ENCODE measurements at regions not wholly inside any gene's neighbourhood (a gene's known extent, or its start where the extent isn't known, plus 50 kb on each side); places are given as distances from the start of the nearest gene placed in this dataset.
"Not testable (repeated sequence)": the region's sequence is repeated elsewhere in the genome, so short reads cannot be mapped to it uniquely, and the experiment has no call there.

DNA sequence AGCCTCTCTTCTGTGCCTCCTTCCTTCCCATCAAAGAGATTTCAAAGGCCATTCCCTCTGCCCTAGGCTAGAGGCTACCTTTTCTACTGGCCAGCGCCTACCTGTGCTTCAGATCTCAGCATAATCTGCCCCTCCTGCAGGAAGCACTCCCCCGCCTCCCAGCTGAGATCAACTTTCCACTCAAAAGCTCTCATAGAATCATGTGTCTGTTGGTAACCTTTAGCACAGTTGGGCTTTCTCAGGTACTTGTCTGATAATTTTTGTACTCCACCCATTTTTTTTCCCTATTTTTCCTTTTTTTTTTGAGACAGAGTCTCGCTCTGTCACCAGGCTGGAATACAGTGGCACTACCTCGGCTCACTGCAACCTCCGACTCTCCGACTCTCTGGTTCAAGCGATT is 231.0 kb upstream of the PRSS58 start:
- 89 to 92% methylated on average over 7 of the region's 7 CpGs for WGBS, 2 donors

DNA sequence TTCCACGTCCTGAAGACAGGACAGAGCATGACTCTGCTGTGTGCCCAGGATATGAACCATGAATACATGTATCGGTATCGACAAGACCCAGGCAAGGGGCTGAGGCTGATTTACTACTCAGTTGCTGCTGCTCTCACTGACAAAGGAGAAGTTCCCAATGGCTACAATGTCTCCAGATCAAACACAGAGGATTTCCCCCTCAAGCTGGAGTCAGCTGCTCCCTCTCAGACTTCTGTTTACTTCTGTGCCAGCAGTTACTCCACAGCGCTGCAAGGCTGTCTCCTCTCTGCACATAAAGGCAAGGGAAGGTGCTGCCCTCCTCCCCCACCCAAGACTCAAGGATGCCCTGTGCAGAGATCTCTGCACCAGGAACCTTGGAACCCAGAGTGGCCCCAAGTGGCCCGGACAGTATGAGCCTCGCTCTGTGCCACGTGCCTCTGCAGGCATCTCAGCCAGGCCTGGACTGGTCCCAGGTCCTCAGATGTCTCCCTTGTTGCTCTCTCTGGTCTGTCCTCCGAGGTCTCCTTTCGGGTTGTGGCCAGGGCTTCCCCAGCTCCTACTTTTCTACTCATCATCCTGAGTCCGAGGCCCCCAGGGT is 230.3 kb upstream of the PRSS58 start:
- DNase-seq (ENCODE audit: low spot score in 2 of 2), result no peak
- Histone ChIP-seq H3K27me3 (no peaks in the 10 kb centered on the region), H3K4me1 (no peaks in the 10 kb centered on the region), H3K27ac (no peak overlapping the region), H3K9me3 (no peaks in the 10 kb centered on the region), H3K36me3 (no peaks in the 10 kb centered on the region), H3K4me3 (no peak overlapping the region)
- WGBS, 2 donors, result 78 to 81% methylated on average over 9 to 10 of the region's 10 CpGs
- TF ChIP-seq EP300 (IDR thresholded peaks at IDR 0.05) (no peak), POLR2A (IDR thresholded peaks at IDR 0.05) (no peak)
- TF ChIP-seq, protein P1, sequence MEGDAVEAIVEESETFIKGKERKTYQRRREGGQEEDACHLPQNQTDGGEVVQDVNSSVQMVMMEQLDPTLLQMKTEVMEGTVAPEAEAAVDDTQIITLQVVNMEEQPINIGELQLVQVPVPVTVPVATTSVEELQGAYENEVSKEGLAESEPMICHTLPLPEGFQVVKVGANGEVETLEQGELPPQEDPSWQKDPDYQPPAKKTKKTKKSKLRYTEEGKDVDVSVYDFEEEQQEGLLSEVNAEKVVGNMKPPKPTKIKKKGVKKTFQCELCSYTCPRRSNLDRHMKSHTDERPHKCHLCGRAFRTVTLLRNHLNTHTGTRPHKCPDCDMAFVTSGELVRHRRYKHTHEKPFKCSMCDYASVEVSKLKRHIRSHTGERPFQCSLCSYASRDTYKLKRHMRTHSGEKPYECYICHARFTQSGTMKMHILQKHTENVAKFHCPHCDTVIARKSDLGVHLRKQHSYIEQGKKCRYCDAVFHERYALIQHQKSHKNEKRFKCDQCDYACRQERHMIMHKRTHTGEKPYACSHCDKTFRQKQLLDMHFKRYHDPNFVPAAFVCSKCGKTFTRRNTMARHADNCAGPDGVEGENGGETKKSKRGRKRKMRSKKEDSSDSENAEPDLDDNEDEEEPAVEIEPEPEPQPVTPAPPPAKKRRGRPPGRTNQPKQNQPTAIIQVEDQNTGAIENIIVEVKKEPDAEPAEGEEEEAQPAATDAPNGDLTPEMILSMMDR (IDR thresholded peaks at IDR 0.05), result no peak

More for the DNA sequence above, 231.0 kb upstream of the PRSS58 start:
- Histone ChIP-seq H3K36me3 (no peaks in the 10 kb centered on the region), H3K4me3 (no peak overlapping the region), H3K27ac (no peak overlapping the region), H3K9me3 (no peaks in the 10 kb centered on the region), H3K4me1 (no peaks in the 10 kb centered on the region), H3K27me3 (no peaks in the 10 kb centered on the region)
- no peak for DNase-seq (ENCODE audit: low spot score in 2 of 2)
- TF ChIP-seq, protein P1 (IDR thresholded peaks at IDR 0.05), result no peak
- TF ChIP-seq EP300 (IDR thresholded peaks at IDR 0.05), result no peak
- TF ChIP-seq POLR2A (IDR thresholded peaks at IDR 0.05), result no peak

DNA sequence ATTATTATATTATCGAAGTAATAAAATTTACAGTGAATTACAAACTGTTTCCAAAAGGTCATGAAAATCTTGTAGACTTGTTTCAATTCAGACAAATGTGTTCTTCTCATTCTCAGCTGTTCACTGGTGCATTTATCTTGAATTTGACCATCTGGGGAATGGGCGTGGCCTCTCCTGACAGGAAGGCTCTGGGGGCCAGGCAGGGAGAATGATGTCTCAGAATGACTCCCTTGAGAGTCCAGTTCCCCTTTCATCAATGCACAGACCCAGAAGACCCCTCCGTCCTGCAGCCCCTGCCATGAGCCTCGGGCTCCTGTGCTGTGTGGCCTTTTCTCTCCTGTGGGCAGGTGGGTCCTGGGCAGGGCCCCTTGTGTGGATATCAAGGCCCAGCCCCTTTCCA is 229.7 kb upstream of the PRSS58 start:
- H3K27me3 ChIP-seq; H3K27ac ChIP-seq; H3K9me3 ChIP-seq; H3K4me3 ChIP-seq; H3K4me1 ChIP-seq; H3K36me3 ChIP-seq; DNase-seq (ENCODE audit: low spot score in 2 of 2): not testable (repeated sequence)
- 73 to 81% methylated on average over 4 of the region's 4 CpGs for WGBS, 2 donors

DNA sequence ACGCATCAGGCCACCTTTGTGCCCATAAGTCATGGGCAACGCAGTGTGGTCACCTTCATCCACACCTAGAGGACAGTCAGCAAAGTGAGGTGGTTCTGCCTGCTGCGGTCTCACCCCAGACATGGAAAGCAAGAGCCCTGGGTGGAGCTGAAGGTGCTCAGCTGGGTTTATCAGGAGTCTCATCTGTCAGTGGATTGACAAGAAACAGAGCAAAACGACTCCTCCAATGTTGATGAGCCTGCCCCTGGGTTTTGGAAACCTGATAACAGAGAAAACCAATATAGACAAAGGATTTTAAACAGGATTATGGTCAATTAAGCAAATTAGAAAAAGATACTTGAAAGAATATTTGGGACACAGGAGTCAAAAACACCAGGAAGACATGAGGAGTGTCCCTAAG is 229.3 kb upstream of the PRSS58 start:
- H3K36me3 ChIP-seq, result no peaks in the 10 kb centered on the region
- no peaks in the 10 kb centered on the region for H3K27me3 ChIP-seq
- DNase-seq (ENCODE audit: low spot score in 2 of 2), result no peak

DNA sequence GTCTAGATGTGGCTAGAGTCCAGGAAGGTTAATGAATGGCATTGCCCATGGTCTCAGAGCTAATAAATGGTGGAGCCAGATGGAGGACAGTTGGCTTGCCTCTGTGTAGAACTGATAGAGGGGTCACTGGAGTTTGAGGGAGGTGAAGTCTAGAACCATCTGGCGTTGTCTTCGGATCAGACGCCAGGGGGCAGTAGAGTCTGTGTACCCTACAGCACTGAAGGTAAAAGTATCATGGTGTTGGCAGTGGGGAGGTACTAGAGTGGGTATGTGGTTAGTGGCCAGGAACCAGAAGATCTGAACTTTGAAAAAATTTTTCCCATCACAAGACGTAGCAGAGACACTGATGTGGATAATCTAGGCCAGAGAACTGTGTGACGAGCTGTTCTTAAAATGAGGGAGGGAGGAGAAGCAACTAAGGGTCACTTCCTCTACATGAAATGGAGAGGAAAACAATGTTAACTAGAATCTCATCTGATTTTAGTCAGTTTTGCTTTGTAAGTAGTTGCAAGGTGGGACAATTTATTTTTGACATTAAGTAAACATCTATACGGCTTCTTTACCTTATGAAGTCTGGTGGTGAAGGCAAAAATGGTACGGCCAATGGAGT is 227.9 kb upstream of the PRSS58 start:
- Histone ChIP-seq H3K4me3 (no peak overlapping the region), H3K27me3 (no peaks in the 10 kb centered on the region), H3K9me3 (no peaks in the 10 kb centered on the region), H3K27ac (no peak overlapping the region), H3K36me3 (no peaks in the 10 kb centered on the region), H3K4me1 (no peaks in the 10 kb centered on the region)
- no peak for DNase-seq (ENCODE audit: low spot score in 2 of 2)
- TF ChIP-seq POLR2A (IDR thresholded peaks at IDR 0.05), result no peak
- TF ChIP-seq, protein P1 (IDR thresholded peaks at IDR 0.05), result no peak
- no peak for TF ChIP-seq EP300 (IDR thresholded peaks at IDR 0.05)
- WGBS, 2 donors, result 75 to 79% methylated on average over 7 of the region's 7 CpGs

More for the DNA sequence above, 229.3 kb upstream of the PRSS58 start:
- TF ChIP-seq EP300 (IDR thresholded peaks at IDR 0.05), result no peak
- TF ChIP-seq, protein P1 (IDR thresholded peaks at IDR 0.05), result no peak
- H3K4me3 ChIP-seq, result no peak overlapping the region
- H3K4me1 ChIP-seq, result no peaks in the 10 kb centered on the region
- WGBS, 2 donors, result 74 to 77% methylated on average over 4 of the region's 4 CpGs
- H3K9me3 ChIP-seq, result no peaks in the 10 kb centered on the region
- no peak overlapping the region for H3K27ac ChIP-seq

All from tibial nerve (tissue), 4 donors.